ENCODE measurements at regions not wholly inside any gene's neighbourhood (a gene's known extent, or its start where the extent isn't known, plus 50 kb on each side); places are given as distances from the start of the nearest gene placed in this dataset.

- TF ChIP-seq CTCF (IDR thresholded peaks at IDR 0.05) (no peak), POLR2A (IDR thresholded peaks at IDR 0.05) (no peak)
Measured at GRCh38 chr9:18018221-18018620, 439.4 kb downstream of the SH3GL2 start.
